K562 (cell line): ENCODE measurements at regions not wholly inside any gene's neighbourhood (a gene's known extent, or its start where the extent isn't known, plus 50 kb on each side); places are given as distances from the start of the nearest gene placed in this dataset.

ENCODE experiments used
- ATAC-seq: fragments of 200-7000 bp; cut with Tn5 transposase; 3 replicates; pipeline ENCODE4 v1.9.1; 2020; ENCODE audit warnings: moderate library complexity
- BruUV-seq: library from RNA; stranded (reverse); fragments of 400-500 nt; replicated peaks from 2 replicates; lab custom pipeline; 2021; lab: Mats Ljungman, UMichigan
- CTCF ChIA-PET: fragments of 300-600 bp; formaldehyde crosslinking; extraction: SDS; loops from one replicate; lab custom pipeline; 2021; ENCODE audit warnings: low intra/inter-chr PET ratio; lab: Yijun Ruan, JAX
- POLR2A ChIA-PET: fragments of 300-600, 350-650 bp; sonication (Branson Sonifier 250); formaldehyde crosslinking; extraction: SDS; loops from one replicate; lab custom pipeline; 2021; ENCODE audit warnings: antibody characterized with exemption, inconsistent platforms; lab: Yijun Ruan, JAX
- DNase-seq, 4 experiments: peaks; one replicate each; pipeline versions ENCODE4 v3.0.0 to v3.0.0-alpha.2; 2011 to 2018; ENCODE audit warnings: low spot score in 3 of 4, mixed read lengths in 3 of 4; ENCODE audit errors: extremely low read depth in 1 of 4
- FAIRE-seq: peaks from 2 replicates; lab custom pipeline; 2011; peaks lifted over from hg19 to GRCh38; lab: Jason Lieb, UNC
- H2AFZ ChIP-seq: 2 replicates; pipeline ENCODE4 v1.6.0; 2011; ENCODE audit warnings: low read depth, low read length, control low read depth, inconsistent platforms
- H3K27ac ChIP-seq: fragments of 200-600 bp; 3 replicates; pipeline ENCODE4 v1.8.0; 2011; ENCODE audit warnings: low read depth, mild to moderate bottlenecking, control low read depth, inconsistent platforms, low read length, moderate library complexity, mixed read lengths; ENCODE audit errors: extremely low read depth
- H3K27me3 ChIP-seq, 2 experiments: fragments of 300-600 bp in 1 of 2; 2 replicates in 1 of 2; 3 replicates in 1 of 2; pipeline versions ENCODE4 v1.6.0 to v1.8.0; 2011; ENCODE audit warnings: inconsistent platforms in 2 of 2, low read length in 2 of 2, mild to moderate bottlenecking in 1 of 2, mixed read lengths in 1 of 2, moderate library complexity in 1 of 2; ENCODE audit not compliant: control insufficient read depth in 2 of 2, insufficient read depth in 2 of 2
- H3K36me3 ChIP-seq: fragments of 300-600 bp; 3 replicates; pipeline ENCODE4 v1.8.0; 2011; ENCODE audit warnings: mild to moderate bottlenecking, low read length, inconsistent platforms; ENCODE audit not compliant: control insufficient read depth, insufficient read depth
- H3K4me1 ChIP-seq, 2 experiments: fragments of 200-600 bp in 1 of 2; replicated peaks in 1 of 2; 2 replicates in 1 of 2; 3 replicates in 1 of 2; pipeline versions ENCODE4 v1.5.1 to v1.8.0; 2011; ENCODE audit warnings: inconsistent platforms in 2 of 2, low read length in 2 of 2, mild to moderate bottlenecking in 1 of 2, mixed read lengths in 1 of 2, moderate library complexity in 1 of 2; ENCODE audit not compliant: control insufficient read depth in 2 of 2, insufficient read depth in 2 of 2
- H3K4me2 ChIP-seq: 2 replicates; pipeline ENCODE4 v1.6.1; 2011; ENCODE audit warnings: low read length, control low read depth, inconsistent platforms, mixed read lengths; ENCODE audit not compliant: insufficient read depth
- H3K4me3 ChIP-seq: fragments of 200-600 bp; sonication (generic), shearing (Covaris generic); 2 replicates; pipeline ENCODE4 v1.5.1; 2016; ENCODE audit warnings: control low read depth, inconsistent platforms
- H3K79me2 ChIP-seq: fragments of 200-600 bp; 3 replicates; pipeline ENCODE4 v1.8.0; 2011; ENCODE audit warnings: low read length, inconsistent platforms; ENCODE audit not compliant: control insufficient read depth, insufficient read depth
- H3K9ac ChIP-seq, 2 experiments: 2 replicates each; pipeline versions ENCODE4 v1.6.0 to v1.6.1; 2011; ENCODE audit warnings: low read depth in 2 of 2, low read length in 2 of 2, control low read depth in 1 of 2, inconsistent platforms in 1 of 2, mild to moderate bottlenecking in 1 of 2, mixed read lengths in 1 of 2; ENCODE audit not compliant: insufficient read depth in 1 of 2
- H3K9me1 ChIP-seq: one replicate; pipeline ENCODE4 v1.6.0; 2011; ENCODE audit warnings: inconsistent platforms, mild to moderate bottlenecking, low read length, moderate library complexity; ENCODE audit not compliant: control insufficient read depth, insufficient read depth
- H3K9me3 ChIP-seq: replicated peaks from 2 replicates; pipeline ENCODE4 v1.5.1; 2011; ENCODE audit warnings: low read depth, low read length, inconsistent platforms; ENCODE audit not compliant: control insufficient read depth, insufficient read depth
- H4K20me1 ChIP-seq: replicated peaks from 2 replicates; pipeline ENCODE4 v1.6.1; 2011; ENCODE audit warnings: low read length, inconsistent platforms, mixed read lengths; ENCODE audit not compliant: control insufficient read depth, insufficient read depth
- CC2D1A ChIP-seq: fragments of 450-650 bp; IDR thresholded peaks from 2 replicates; pipeline ENCODE4 v1.6.1; 2017; ENCODE audit warnings: mild to moderate bottlenecking
- CHD2 ChIP-seq: IDR thresholded peaks from 2 replicates; pipeline ENCODE4 v1.6.1; 2011; ENCODE audit warnings: low read depth, low read length
- DACH1 ChIP-seq: fragments of 450-650 bp; IDR thresholded peaks from 2 replicates; pipeline ENCODE4 v1.6.1; 2018; ENCODE audit not compliant: partially characterized antibody
- DEAF1 ChIP-seq: fragments of 450-650 bp; formaldehyde crosslinking; IDR thresholded peaks from 2 replicates; pipeline ENCODE4 v1.4.0; 2020; ENCODE audit warnings: mild to moderate bottlenecking, moderate library complexity
- FOXP4 ChIP-seq: sonication (generic); formaldehyde crosslinking; IDR thresholded peaks from 2 replicates; pipeline ENCODE4 v1.8.0; 2022; ENCODE audit warnings: mild to moderate bottlenecking, missing genetic modification reagents, borderline replicate concordance
- HOMEZ ChIP-seq: fragments of 250-450 bp; sonication (Bioruptor Pico); IDR thresholded peaks from 2 replicates; pipeline ENCODE4 v1.4.0; 2020; ENCODE audit warnings: mild to moderate bottlenecking, moderate library complexity
- MAX ChIP-seq: sonication (generic); formaldehyde crosslinking; IDR thresholded peaks from 2 replicates; pipeline ENCODE4 v1.9.0; 2022; ENCODE audit warnings: mild to moderate bottlenecking, missing genetic modification reagents
- RAD21 ChIP-seq, 2 experiments: fragments of 250-450 bp in 1 of 2; fragments of 450-650 bp in 1 of 2; sonication (Bioruptor Pico) in 1 of 2; formaldehyde crosslinking in 1 of 2; IDR thresholded peaks in 1 of 2; conservative IDR thresholded peaks in 1 of 2; 2 replicates each; pipeline versions ENCODE4 v1.4.0 to v1.8.0; 2020 to 2022; ENCODE audit warnings: mild to moderate bottlenecking in 2 of 2, moderate library complexity in 1 of 2
- RAD51 ChIP-seq: fragments of 450-650 bp; IDR thresholded peaks from 2 replicates; pipeline ENCODE4 v1.7.1; 2016; ENCODE audit warnings: low read depth, mild to moderate bottlenecking, borderline replicate concordance
- TCFL5 ChIP-seq: fragments of 250-450 bp; sonication (Bioruptor Pico); conservative IDR thresholded peaks from 2 replicates; pipeline ENCODE4 v1.6.1; 2021; ENCODE audit warnings: mild to moderate bottlenecking, moderate library complexity, matching md5 sums
- TSHZ1 ChIP-seq: fragments of 250-450 bp; sonication (Bioruptor Pico); IDR thresholded peaks from 2 replicates; pipeline ENCODE4 v1.4.0; 2020; ENCODE audit warnings: mild to moderate bottlenecking, moderate library complexity
- ZBTB8A ChIP-seq: fragments of 450-650 bp; IDR thresholded peaks from 2 replicates; pipeline ENCODE4 v1.6.1; 2018; ENCODE audit warnings: mild to moderate bottlenecking, moderate library complexity; ENCODE audit not compliant: partially characterized antibody
- ZFX ChIP-seq: sonication (generic); formaldehyde crosslinking; IDR thresholded peaks from 2 replicates; pipeline ENCODE4 v1.8.0; 2022; ENCODE audit warnings: mild to moderate bottlenecking, missing genetic modification reagents, moderate library complexity
- ZNF184 ChIP-seq: sonication (generic); formaldehyde crosslinking; IDR thresholded peaks from 2 replicates; pipeline ENCODE4 v1.5.0; 2020; ENCODE audit warnings: missing genetic modification reagents
- ZNF316 ChIP-seq: fragments of 450-650 bp; IDR thresholded peaks from 2 replicates; pipeline ENCODE4 v1.6.1; 2016
- in situ Hi-C: fragments of 300-500 bp; cut with MboI; formaldehyde crosslinking; loops from 4 replicates; pipeline ENCODE4 v1.15.0; 2018; ENCODE audit warnings: inconsistent platforms, mixed read lengths
- intact Hi-C: fragments of 100-400 bp; cut with micrococcal nuclease; formaldehyde crosslinking; loops from 2 replicates; pipeline ENCODE4 v1.14.2; 2022

- no peak for ATAC-seq
- no TSS peak for BruUV-seq
- POLR2A ChIA-PET = no interaction called here
These were observed 350.5 kb upstream of the PRMT6 start for GRCh38 chr1:106705971-106706370.

More at GRCh38 chr1:106705971-106706370, 350.5 kb upstream of the PRMT6 start:
- Histone ChIP-seq H3K9ac (no peak overlapping the region), H3K4me2 (no peak overlapping the region)
- TF ChIP-seq RAD51 (no peak), HOMEZ (no peak), ZNF316 (no peak), CHD2 (no peak), ZBTB8A (no peak), FOXP4 (CRISPR knock-in tag) (no peak), ZNF184 (CRISPR knock-in tag) (no peak), DEAF1 (CRISPR knock-in tag) (no peak), RAD21 (CRISPR knock-in tag; conservative IDR thresholded peaks at IDR 0.05 in 1 of 2, IDR thresholded peaks at IDR 0.05 in 1 of 2) (no peak), MAX (CRISPR knock-in tag) (no peak), TCFL5 (CRISPR knock-in tag) (no peak), DACH1 (no peak), CC2D1A (no peak), ZFX (CRISPR knock-in tag) (no peak), TSHZ1 (no peak)
- TF ChIP-seq, all 486 proteins: peak for 0
- FAIRE-seq (no peak), DNase-seq (no peak)
- Histone ChIP-seq H3K4me3 (no peak overlapping the region), H4K20me1 (no peaks in the 10 kb centered on the region), H3K27ac (no peak overlapping the region), H3K4me1 (no peaks in the 10 kb centered on the region), H2AFZ (no peak overlapping the region), H3K9me3 (no peaks in the 10 kb centered on the region), H3K9me1 (no peaks in the 10 kb centered on the region), H3K27me3 (no peaks in the 10 kb centered on the region), H3K79me2 (no peaks in the 10 kb centered on the region), H3K36me3 (no peaks in the 10 kb centered on the region)
- intact Hi-C loops (no loop called here), in situ Hi-C loops (no loop called here)
- CTCF ChIA-PET = no interaction called here
